Activated T-cell treated with anti-CD3 and anti-CD28 coated beads, Interleukin-2, amount 50 U/mL, for 48 hours (primary cell): ENCODE measurements at regions not wholly inside any gene's neighbourhood (a gene's known extent, or its start where the extent isn't known, plus 50 kb on each side); places are given as distances from the start of the nearest gene placed in this dataset.
"Not testable (repeated sequence)": the region's sequence is repeated elsewhere in the genome, so short reads cannot be mapped to it uniquely, and the experiment has no call there.

Experiments
- DNase-seq, 2 experiments: peaks; one replicate each; pipeline ENCODE4 v3.0.0-alpha.2; 2020

GRCh38 chr18:78816916-78817315 lies 162.7 kb upstream of the SALL3 start:
- DNase-seq = no peak

- DNase-seq = no peak
These were observed 161.1 kb upstream of the SALL3 start for GRCh38 chr18:78818495-78818894.

- no peak for DNase-seq
These were observed 160.7 kb upstream of the SALL3 start for GRCh38 chr18:78818961-78819360.

GRCh38 chr18:78820161-78820834 lies 159.3 kb upstream of the SALL3 start:
- DNase-seq = no peak

GRCh38 chr18:78821396-78821795 lies 158.2 kb upstream of the SALL3 start:
- DNase-seq = no peak

GRCh38 chr18:78822171-78822948 lies 157.3 kb upstream of the SALL3 start:
- no peak for DNase-seq

- no peak for DNase-seq
These were observed 156.7 kb upstream of the SALL3 start for GRCh38 chr18:78822949-78823285.

- DNase-seq = no peak
These were observed 154.4 kb upstream of the SALL3 start for GRCh38 chr18:78825168-78825567.

GRCh38 chr18:78826631-78827030 lies 153.0 kb upstream of the SALL3 start:
- DNase-seq = no peak

- DNase-seq = no peak
These were observed 152.5 kb upstream of the SALL3 start for GRCh38 chr18:78827141-78827540.

- no peak for DNase-seq
These were observed 151.5 kb upstream of the SALL3 start for GRCh38 chr18:78828131-78828530.

- DNase-seq = not testable (repeated sequence)
These were observed 150.6 kb upstream of the SALL3 start for GRCh38 chr18:78829026-78829425.

- DNase-seq = no peak
These were observed 149.5 kb upstream of the SALL3 start for GRCh38 chr18:78830161-78830560.

GRCh38 chr18:78830826-78831225 lies 148.8 kb upstream of the SALL3 start:
- DNase-seq = no peak

GRCh38 chr18:78831603-78832002 lies 148.0 kb upstream of the SALL3 start:
- no peak for DNase-seq

- no peak for DNase-seq
These were observed 145.8 kb upstream of the SALL3 start for GRCh38 chr18:78833833-78834232.

- no peak for DNase-seq
These were observed 142.8 kb upstream of the SALL3 start for GRCh38 chr18:78836838-78837237.

- DNase-seq = no peak
These were observed 141.9 kb upstream of the SALL3 start for GRCh38 chr18:78837754-78838153.

GRCh38 chr18:78838183-78838582 lies 141.4 kb upstream of the SALL3 start:
- DNase-seq = no peak

- DNase-seq = no peak
These were observed 130.6 kb upstream of the SALL3 start for GRCh38 chr18:78849046-78849445.

- DNase-seq = no peak
These were observed 130.2 kb upstream of the SALL3 start for GRCh38 chr18:78849458-78849857.

- no peak for DNase-seq
These were observed 126.3 kb upstream of the SALL3 start for GRCh38 chr18:78853341-78853740.

GRCh38 chr18:78855188-78855587 lies 124.4 kb upstream of the SALL3 start:
- DNase-seq = no peak

GRCh38 chr18:78856569-78857313 lies 122.9 kb upstream of the SALL3 start:
- no peak for DNase-seq
